ENCODE measurements at regions not wholly inside any gene's neighbourhood (a gene's known extent, or its start where the extent isn't known, plus 50 kb on each side); places are given as distances from the start of the nearest gene placed in this dataset.

DNA sequence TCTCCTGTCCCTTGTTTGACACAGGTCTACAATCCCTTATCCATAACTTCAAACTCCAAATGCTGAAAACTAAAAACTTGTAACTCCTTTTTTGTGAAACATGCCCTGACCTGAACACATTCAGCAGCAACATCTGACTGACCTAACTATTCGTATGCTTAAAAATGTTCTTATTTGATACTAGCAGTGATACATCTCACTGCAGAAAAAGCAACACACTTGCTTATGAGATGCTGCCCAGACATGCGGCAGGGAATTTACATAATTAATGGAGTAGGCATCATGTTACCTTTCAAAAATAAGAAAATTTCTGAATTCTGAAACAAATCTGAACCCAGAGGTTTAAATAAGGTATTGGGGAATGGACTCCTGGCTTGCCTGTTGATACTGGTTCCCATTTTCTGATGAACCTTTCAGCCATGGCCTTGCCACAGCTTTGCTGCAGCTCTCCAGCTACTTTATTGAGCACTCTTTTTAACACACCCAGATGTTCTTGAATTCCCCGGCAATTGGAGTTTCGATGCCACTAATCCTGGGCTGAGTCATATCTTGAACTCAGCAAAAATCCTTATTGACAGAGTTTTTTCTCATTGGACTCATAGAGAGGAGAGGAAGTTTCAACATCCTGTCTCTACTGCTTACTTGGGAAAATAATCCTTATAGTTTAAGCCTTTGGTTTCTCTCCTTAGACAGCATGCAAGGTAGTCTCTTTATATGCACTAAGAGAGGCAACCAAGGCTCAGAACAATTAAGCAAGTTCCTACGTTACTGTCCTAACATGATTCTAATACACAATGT, 296.6 kb upstream of the LMCD1 start:
- FAIRE-seq, result no peak

GRCh38 chr3:8205881-8206280, 295.7 kb upstream of the LMCD1 start:
- no peak for FAIRE-seq

DNA sequence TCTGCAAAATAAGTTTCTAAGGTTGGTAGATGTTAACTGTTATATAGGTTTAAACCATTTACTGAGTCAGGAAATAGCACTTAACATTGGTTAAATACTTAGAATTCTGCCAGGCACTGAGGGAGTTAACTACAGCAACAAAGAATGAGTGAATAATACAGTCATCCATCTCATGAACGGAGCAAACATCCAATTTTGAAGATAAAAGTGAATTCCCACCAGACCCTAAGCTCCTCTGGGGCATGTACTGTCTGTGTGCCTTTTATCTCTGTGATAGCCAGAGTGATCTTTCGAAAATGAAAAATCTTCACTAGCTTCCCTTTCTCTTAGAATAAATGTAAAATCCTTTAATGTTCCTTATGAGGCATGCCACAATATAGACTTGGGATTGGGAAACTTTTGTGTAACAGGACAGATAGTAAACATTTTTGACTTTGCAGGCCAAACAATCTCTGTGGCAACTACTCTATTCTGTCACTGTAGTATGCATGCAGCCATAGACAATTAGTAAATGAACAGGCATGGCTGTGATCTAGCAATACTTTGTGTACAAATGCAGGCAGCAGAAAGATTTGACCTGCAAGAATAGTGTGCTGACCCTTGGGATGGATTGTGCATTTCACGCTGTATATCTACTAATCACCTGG, 294.5 kb upstream of the LMCD1 start:
- no peak for FAIRE-seq

- FAIRE-seq, result no peak
Measured at GRCh38 chr3:8210882-8211341, 290.7 kb upstream of the LMCD1 start.

DNA sequence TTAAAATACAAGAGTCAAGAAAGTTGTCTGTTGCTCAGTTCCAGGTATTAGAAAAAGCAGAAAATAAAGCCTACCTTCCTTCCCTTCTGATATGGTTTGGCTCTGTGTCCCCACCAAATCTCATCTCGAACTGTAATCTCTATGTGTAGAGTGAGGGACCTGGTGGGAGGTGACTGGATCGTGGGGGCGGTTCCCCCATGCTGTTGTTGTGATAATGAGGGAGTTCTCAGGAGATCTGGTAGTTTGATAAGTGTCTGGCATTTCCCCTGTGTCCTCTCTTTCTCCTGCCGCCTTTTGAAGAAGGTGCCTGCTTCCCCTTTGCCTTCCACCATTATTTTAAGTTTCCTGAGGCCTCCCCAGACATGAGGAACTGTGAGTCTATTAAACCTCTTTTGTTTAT, 288.8 kb upstream of the LMCD1 start:
- no peak for FAIRE-seq

DNA sequence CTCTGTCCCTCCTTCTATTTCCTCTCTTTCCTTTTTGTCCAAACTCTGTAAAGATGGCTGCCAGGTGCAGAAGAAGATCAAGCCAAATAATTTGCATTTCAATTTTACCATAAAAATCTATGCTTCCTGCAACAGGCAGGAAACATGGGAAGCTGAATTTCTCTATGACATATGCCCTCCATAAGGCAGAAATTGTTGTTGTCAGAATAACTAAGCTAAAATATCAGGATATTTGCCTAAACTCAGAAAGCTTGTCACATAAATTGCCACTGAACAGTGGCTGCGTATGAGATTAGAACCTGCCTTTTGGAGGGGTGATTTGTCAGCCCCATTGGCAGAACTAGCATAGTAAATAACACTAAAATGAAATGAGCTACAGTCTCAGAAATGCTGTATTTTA, 288.3 kb upstream of the LMCD1 start:
- no peak for FAIRE-seq

DNA sequence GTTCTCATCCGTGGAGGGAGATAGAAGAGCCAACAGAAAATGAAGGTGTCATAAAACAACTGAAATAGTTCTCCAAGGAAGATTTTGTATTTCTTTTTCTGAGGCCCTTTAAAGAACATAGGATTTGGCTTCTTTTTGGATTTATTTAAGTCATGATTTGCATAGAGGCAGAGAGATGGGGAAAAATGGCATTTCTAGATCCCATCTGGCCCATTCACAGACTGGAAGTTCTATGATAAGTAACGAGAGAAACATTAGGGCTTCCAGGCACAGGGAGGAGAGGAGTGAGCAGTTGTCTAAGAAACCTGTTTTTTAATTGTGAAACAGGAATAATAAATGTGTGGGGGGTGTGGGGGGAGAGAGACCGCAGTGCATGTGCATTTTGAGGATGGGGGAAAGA, 285.8 kb upstream of the LMCD1 start:
- no peak for FAIRE-seq

DNA sequence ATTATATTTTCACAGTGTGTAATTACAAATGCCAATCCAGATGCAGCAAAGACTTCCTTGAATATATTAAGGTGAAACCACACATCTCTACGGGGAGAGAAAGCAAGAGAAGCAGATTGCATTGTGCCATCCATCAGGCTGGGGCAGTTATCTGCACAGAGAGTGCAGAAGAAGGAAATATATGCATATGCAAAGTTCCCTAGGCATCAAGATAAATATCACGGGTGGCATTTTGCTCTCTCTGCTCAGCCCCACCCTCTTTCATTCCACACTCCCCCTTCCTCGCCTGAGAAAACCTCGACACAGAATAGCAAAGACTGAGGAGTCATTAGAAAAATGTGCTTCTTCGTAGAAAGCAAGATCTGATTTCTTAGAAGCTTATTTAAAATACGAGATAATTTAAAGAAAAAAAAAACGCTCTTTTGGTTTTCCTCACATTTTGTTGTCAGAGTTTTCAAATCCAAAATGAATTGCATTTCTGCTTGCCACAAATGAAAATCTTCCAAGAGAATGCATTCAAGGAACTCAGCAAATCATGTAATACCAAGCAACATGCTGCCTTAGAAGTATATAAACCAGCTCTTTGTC, 283.2 kb upstream of the LMCD1 start:
- no peak for FAIRE-seq

DNA sequence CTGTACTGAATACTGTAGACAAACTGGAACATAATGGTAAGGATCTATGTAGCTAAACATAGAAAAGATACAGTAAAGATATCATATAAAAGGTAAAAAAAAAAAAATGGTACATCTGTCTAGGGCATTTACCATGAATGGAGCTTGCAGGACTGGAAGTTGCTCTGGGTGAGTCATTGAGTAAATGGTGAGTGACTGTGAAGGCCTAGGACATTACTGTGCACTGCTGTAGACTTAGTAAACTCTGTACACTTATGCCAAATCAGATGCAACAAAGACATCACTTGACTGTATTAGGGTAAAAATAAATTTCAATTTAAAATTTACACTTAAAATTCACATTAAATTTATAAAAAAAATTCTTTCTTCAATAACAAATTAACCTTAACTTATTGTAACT, 281.3 kb upstream of the LMCD1 start:
- no peak for FAIRE-seq

GRCh38 chr3:8223766-8224165, 277.9 kb upstream of the LMCD1 start:
- FAIRE-seq, result no peak

DNA sequence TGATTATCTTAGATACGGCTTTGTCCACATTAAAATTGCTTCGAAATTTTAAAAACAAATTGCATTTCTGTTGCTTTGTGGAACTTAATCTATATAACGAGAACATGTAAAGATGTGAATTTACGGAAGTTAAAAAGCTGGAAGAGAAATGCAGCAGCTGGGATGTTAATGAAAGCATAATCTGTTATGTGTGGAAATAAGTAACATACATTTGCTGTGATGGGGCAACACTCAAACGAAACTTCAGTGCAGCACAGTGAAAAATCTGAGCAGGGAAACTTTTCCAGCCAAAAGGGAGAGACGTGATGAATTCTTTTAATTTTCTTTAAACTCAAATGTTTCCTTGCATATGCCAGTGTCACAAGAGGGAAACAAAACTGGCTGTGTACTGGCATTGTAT, 276.7 kb upstream of the LMCD1 start:
- FAIRE-seq, result no peak

DNA sequence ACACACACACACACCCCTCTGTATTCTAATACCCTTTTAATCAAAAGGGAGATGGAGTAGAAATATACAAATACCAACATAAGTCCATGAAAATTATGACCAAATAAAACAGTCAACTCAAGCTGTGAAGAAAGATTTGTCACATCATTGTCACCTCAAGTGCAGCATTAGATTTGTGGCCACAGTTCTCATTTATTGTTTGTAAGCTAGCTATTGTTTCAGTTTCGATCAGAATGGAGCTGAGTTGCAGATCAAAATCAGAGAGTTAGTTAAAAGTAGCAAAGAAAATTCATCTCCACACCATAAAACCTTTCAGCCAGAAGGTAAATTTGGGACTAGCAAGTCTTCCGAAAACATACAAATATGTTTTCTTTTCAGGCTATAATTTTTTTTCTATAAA, 267.7 kb upstream of the LMCD1 start:
- FAIRE-seq, result no peak

GRCh38 chr3:8236264-8236663, 265.4 kb upstream of the LMCD1 start:
- FAIRE-seq, result no peak

DNA sequence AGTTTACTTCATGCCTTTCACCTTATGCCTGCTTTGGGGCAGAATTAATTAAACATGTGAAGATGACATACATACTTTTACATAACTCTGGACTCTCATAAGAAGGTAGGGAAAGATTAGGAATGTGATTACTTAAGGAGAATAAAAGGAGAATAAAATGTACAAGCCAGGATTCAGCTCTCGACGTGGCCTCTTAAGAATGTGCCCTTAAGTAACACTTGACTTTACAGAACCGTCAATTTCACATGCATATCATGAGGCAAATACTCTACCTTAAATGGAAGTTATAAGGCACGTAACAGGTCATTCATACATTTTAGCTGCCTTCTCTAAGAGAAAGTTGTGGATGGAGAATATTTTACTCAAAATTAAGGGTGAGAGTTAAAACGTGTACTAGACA, 263.7 kb upstream of the LMCD1 start:
- no peak for FAIRE-seq

- FAIRE-seq, result no peak
Measured at GRCh38 chr3:8238432-8238831, 263.2 kb upstream of the LMCD1 start.

DNA sequence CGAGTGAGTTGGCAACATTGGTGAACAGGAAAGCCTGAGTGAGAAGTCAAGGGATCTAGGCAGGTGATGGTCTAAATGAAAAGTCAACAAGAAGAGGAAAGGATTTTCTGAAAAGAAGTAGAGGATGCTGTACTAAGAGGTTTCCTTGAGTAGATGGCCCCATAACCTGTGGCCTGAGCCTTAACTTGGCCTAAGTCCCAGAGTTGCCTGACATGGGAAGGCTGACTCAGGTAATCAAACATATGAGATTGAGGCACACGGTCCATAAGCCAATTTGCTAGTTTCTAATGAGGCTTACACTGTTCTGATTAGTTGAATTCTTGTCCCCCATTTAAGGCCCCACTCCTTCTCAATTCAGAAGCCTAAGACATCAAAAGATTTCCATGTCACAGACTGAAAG, 262.5 kb upstream of the LMCD1 start:
- FAIRE-seq, result no peak

DNA sequence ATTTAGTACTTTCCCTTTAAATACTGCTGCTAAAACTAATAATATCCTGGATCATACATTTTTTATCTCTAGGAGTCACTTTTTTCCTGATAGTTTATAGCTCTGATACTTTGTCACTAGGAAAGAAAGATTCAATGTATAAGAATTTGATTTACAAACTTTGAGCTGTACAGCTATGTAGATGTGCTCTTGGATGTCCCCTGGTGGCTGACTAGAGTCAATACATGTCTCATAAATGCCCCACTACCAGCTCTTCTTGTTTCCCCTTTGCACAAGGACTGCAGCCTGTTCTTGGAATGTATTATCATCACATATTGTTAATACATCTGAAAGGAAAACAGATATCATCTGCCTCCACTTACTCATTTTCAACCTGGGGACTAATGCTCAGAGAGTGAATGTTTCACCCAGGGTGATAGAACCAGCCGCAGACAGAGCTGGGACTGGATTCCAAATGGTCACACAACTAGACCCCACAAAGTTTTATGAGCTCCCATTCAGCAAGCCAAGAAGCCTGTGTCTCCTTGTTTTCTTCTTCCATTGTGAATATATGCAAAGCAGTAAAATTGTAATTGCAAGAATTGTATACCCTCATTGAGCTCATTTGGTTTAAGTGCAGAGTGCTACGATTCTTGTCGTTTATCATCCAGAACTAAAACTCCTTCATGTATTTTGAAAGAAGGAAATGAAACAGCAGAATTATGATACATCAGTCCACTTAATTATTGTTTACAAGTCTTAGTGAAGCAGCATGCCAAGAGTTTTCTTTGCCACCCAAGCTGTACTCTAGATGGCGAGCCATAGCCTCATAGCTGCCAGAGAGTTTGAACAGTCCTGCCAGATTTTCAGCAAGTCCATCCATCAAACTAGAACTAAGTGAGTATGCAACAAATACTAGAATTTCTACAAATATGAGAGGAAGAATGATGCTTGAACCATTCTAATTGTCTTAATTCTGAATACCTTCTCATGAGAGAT, 261.6 kb upstream of the LMCD1 start:
- no peak for FAIRE-seq

GRCh38 chr3:8246070-8246469, 255.6 kb upstream of the LMCD1 start:
- no peak for FAIRE-seq

- FAIRE-seq, result no peak
Measured at GRCh38 chr3:8253201-8253600, 248.4 kb upstream of the LMCD1 start.

- FAIRE-seq, result no peak
Measured at GRCh38 chr3:8254489-8254888, 247.1 kb upstream of the LMCD1 start.

- no peak for FAIRE-seq
Measured at GRCh38 chr3:8255725-8256124, 245.9 kb upstream of the LMCD1 start.

DNA sequence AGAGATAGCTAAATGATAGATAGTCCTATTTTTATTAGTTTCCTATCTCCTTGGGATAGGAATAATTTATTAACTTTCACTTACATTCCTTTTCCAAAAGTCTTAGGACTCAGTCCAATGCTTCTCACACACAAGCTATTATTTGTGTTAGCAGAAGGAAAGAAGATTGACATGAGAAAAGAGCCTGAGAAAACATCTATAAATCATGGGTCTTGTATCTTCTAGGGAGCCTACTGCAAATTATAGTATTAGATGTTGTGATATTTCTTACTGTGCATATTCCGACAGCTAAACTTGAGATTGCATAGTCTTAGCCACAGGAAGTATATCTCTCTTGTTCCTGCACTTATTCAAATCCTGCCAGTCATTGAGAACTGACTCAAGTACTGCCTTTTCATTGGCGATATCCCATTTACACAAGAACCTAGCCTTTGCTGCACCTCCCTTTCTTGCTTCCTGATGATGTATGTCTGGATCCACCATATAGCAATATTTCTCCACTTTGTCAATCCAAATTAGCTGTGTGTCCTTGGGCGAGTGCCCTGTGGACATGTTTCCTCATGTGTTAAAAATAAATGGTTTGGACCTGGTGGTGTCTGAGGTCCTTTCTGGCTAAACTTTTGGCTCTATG, 245.1 kb upstream of the LMCD1 start:
- FAIRE-seq, result no peak

DNA sequence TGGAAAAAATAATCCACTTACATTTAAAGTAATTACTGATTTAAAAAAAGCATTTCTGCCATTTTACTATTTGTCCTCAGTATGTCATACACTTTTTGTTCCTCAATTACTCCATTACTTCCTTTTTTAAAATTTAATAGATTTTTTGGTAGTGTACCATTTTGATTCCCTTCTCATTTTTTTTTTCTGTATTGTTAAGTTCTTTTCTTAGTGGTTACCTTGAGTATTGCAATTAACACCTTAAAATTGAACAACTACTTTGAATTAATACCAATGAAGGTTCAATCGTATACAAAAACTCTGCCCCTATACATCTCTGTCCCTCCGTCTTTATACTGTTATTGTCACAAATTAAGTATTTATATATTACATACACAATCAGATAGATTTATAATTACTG, 240.6 kb upstream of the LMCD1 start:
- no peak for FAIRE-seq

Measured in A204.1 (cell line).